SU-DHL-6 (cell line): ENCODE measurements at regions not wholly inside any gene's neighbourhood (a gene's known extent, or its start where the extent isn't known, plus 50 kb on each side); places are given as distances from the start of the nearest gene placed in this dataset.

ENCODE experiments used
- EZH2phosphoT487 ChIP-seq: fragments of 200-600 bp; sonication (generic), shearing (Covaris generic); conservative IDR thresholded peaks from 2 replicates; pipeline ENCODE4 v1.6.1; 2018; ENCODE audit warnings: mild to moderate bottlenecking, antibody characterized with exemption, low read length, moderate library complexity, mixed read lengths
- TF ChIP-seq, protein P1 (sequence below): fragments of 200-600 bp; sonication (generic); IDR thresholded peaks from one replicate; pipeline ENCODE4 v1.5.1; 2017; ENCODE audit warnings: antibody characterized with exemption, mild to moderate bottlenecking, low read length, moderate library complexity; ENCODE audit not compliant: insufficient read depth, poor library complexity, severe bottlenecking

DNA sequence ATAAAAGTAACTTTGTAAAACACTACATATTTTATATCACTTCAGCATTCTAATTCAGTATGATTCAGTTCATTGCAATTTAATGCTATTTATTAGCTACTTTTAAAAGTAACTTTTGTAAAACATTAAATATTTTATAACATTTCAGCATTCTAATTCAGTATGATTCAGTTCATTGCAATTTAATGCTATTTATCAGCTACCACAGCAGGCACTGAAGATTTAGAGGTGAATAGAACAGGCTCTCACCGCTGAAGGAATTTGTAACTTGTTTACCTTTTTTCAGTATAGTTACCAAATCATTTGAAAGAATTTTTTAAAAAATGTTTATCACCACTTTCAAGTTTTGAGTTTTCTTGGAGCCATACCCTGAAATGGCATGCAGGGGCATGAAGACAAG lies 266.4 kb upstream of the DAB2 start:
- TF ChIP-seq, protein P1, sequence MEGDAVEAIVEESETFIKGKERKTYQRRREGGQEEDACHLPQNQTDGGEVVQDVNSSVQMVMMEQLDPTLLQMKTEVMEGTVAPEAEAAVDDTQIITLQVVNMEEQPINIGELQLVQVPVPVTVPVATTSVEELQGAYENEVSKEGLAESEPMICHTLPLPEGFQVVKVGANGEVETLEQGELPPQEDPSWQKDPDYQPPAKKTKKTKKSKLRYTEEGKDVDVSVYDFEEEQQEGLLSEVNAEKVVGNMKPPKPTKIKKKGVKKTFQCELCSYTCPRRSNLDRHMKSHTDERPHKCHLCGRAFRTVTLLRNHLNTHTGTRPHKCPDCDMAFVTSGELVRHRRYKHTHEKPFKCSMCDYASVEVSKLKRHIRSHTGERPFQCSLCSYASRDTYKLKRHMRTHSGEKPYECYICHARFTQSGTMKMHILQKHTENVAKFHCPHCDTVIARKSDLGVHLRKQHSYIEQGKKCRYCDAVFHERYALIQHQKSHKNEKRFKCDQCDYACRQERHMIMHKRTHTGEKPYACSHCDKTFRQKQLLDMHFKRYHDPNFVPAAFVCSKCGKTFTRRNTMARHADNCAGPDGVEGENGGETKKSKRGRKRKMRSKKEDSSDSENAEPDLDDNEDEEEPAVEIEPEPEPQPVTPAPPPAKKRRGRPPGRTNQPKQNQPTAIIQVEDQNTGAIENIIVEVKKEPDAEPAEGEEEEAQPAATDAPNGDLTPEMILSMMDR, result no peak
- no peak for TF ChIP-seq EZH2phosphoT487
